Caco-2 (cell line): ENCODE measurements at regions not wholly inside any gene's neighbourhood (a gene's known extent, or its start where the extent isn't known, plus 50 kb on each side); places are given as distances from the start of the nearest gene placed in this dataset.

Experiments used
- BruUV-seq: library from RNA; stranded (reverse); fragments of 400-500 nt; replicated peaks from 2 replicates; lab custom pipeline; 2021; lab: Mats Ljungman, UMichigan
- CTCF ChIA-PET: fragments of 300-600 bp; sonication (Branson Sonifier 250); formaldehyde crosslinking; loops from one replicate; lab custom pipeline; 2022; ENCODE audit warnings: antibody characterized with exemption; lab: Charles Lee
- POLR2A ChIA-PET: fragments of 300-600 bp; sonication (Branson Sonifier 250); formaldehyde crosslinking; loops from one replicate; lab custom pipeline; 2022; ENCODE audit warnings: antibody characterized with exemption; lab: Charles Lee
- DNase-seq, 2 experiments: peaks; one replicate each; pipeline versions ENCODE4 v3.0.0 to v3.0.0-alpha.2; 2020 to 2022
- H3K27me3 ChIP-seq: replicated peaks from 2 replicates; pipeline ENCODE4 v1.6.0; 2011; ENCODE audit warnings: low read length; ENCODE audit not compliant: control insufficient read depth, insufficient read depth
- H3K36me3 ChIP-seq: 2 replicates; pipeline ENCODE4 v1.5.1; 2011; ENCODE audit warnings: low read length; ENCODE audit not compliant: control insufficient read depth, insufficient read depth
- H3K4me1 ChIP-seq: fragments of 250-450 bp; sonication (Bioruptor Pico); 2 replicates; pipeline ENCODE4 v1.5.1; 2020; ENCODE audit warnings: mild to moderate bottlenecking
- H3K4me3 ChIP-seq: 2 replicates; pipeline ENCODE4 v1.5.1; 2011; ENCODE audit warnings: low read depth, mild to moderate bottlenecking, control low read depth, low read length
- H3K9me3 ChIP-seq: fragments of 250-450 bp; sonication (Bioruptor Pico); 2 replicates; pipeline ENCODE4 v1.5.1; 2020; ENCODE audit warnings: mild to moderate bottlenecking, moderate library complexity
- H3K27ac Mint-ChIP-seq: one replicate; pipeline ENCODE4 v1.8.0; 2022; ENCODE audit warnings: mixed read lengths; ENCODE audit not compliant: unreplicated experiment
- H3K27me3 Mint-ChIP-seq: one replicate; pipeline ENCODE4 v1.8.0; 2022; ENCODE audit warnings: mixed read lengths; ENCODE audit not compliant: insufficient read depth, unreplicated experiment
- H3K36me3 Mint-ChIP-seq: one replicate; pipeline ENCODE4 v1.8.0; 2022; ENCODE audit warnings: mild to moderate bottlenecking, mixed read lengths; ENCODE audit not compliant: insufficient read depth, unreplicated experiment
- H3K4me1 Mint-ChIP-seq: one replicate; pipeline ENCODE4 v1.8.0; 2022; ENCODE audit warnings: low read depth, mixed read lengths; ENCODE audit not compliant: unreplicated experiment
- H3K4me3 Mint-ChIP-seq: one replicate; pipeline ENCODE4 v1.8.0; 2022; ENCODE audit warnings: mild to moderate bottlenecking, moderate library complexity, mixed read lengths; ENCODE audit not compliant: unreplicated experiment
- H3K9me3 Mint-ChIP-seq: one replicate; pipeline ENCODE4 v1.8.0; 2022; ENCODE audit warnings: mixed read lengths; ENCODE audit not compliant: unreplicated experiment
- intact Hi-C: fragments of 100-400 bp; cut with micrococcal nuclease; formaldehyde crosslinking; loops from one replicate; pipeline ENCODE4 v1.10.0; 2022; ENCODE audit not compliant: unreplicated experiment
- TF ChIP-seq, protein P1 (sequence below), 2 experiments: fragments of 200-600 bp in 1 of 2; IDR thresholded peaks; 1 replicate in 1 of 2; 2 replicates in 1 of 2; pipeline versions ENCODE4 v1.5.1 to v1.8.0; 2011 to 2022; ENCODE audit warnings: antibody characterized with exemption in 1 of 2, control low read depth in 1 of 2, inconsistent platforms in 1 of 2, low read depth in 1 of 2, low read length in 1 of 2, mild to moderate bottlenecking in 1 of 2, moderate library complexity in 1 of 2; ENCODE audit not compliant: insufficient read depth in 1 of 2, severe bottlenecking in 1 of 2, unreplicated experiment in 1 of 2

DNA sequence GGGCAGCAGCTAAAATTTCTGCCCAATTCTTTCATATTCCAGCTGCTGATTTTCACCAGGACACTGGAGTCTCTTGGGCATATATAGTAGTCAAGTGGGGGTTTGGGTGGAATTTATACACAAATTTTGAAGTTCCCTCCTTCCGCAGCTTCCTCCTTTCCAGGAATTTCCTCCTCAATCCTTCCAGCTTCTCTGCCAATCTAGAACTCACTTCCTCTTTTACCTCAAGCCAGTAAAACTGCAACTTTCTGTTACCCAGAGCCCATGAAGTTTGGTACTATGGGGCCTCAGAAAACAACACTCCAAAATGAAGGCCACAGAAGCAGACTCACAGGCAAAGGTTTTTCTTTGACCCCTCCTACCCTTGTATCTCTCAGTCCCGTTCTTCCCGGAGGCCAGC is 51.7 kb upstream of the G2E3 start:
- Mint-ChIP-seq H3K4me1 (no peaks in the 10 kb centered on the region), H3K27me3 (peaks cover 20% of the 10 kb centered on the region), H3K27ac (no peak overlapping the region), H3K4me3 (no peak overlapping the region), H3K36me3 (no peaks in the 10 kb centered on the region), H3K9me3 (no peaks in the 10 kb centered on the region)
- intact Hi-C loops: no loop called here
- no peak overlapping the region for H3K4me3 ChIP-seq
- no peaks in the 10 kb centered on the region for H3K36me3 ChIP-seq
- no TSS peak for BruUV-seq
- H3K9me3 ChIP-seq: no peaks in the 10 kb centered on the region
- TF ChIP-seq, protein P1, sequence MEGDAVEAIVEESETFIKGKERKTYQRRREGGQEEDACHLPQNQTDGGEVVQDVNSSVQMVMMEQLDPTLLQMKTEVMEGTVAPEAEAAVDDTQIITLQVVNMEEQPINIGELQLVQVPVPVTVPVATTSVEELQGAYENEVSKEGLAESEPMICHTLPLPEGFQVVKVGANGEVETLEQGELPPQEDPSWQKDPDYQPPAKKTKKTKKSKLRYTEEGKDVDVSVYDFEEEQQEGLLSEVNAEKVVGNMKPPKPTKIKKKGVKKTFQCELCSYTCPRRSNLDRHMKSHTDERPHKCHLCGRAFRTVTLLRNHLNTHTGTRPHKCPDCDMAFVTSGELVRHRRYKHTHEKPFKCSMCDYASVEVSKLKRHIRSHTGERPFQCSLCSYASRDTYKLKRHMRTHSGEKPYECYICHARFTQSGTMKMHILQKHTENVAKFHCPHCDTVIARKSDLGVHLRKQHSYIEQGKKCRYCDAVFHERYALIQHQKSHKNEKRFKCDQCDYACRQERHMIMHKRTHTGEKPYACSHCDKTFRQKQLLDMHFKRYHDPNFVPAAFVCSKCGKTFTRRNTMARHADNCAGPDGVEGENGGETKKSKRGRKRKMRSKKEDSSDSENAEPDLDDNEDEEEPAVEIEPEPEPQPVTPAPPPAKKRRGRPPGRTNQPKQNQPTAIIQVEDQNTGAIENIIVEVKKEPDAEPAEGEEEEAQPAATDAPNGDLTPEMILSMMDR (IDR thresholded peaks at IDR 0.05; ENCODE audit: insufficient read depth in 1 of 2, low read depth in 1 of 2, low read length in 1 of 2, severe bottlenecking in 1 of 2, unreplicated experiment in 1 of 2): no peak
- ChIA-PET CTCF (no interaction called here), POLR2A (no interaction called here)
- no peaks in the 10 kb centered on the region for H3K27me3 ChIP-seq
- H3K4me1 ChIP-seq: no peaks in the 10 kb centered on the region
- DNase-seq: no peak
